Astrocyte (in vitro differentiated cells and primary cell): ENCODE measurements at regions not wholly inside any gene's neighbourhood (a gene's known extent, or its start where the extent isn't known, plus 50 kb on each side); places are given as distances from the start of the nearest gene placed in this dataset.

Experiments used
- CTCF ChIP-seq: IDR thresholded peaks from 2 replicates; pipeline ENCODE4 v1.5.1; 2011; ENCODE audit warnings: low read depth, mild to moderate bottlenecking, inconsistent platforms, low read length, moderate library complexity; ENCODE audit not compliant: insufficient read depth
- EZH2 ChIP-seq: IDR thresholded peaks from 2 replicates; pipeline ENCODE4 v1.6.1; 2012; ENCODE audit warnings: mild to moderate bottlenecking, low read length, inconsistent platforms; ENCODE audit not compliant: insufficient read depth

- no peak for TF ChIP-seq CTCF
- TF ChIP-seq EZH2: no peak
Measured at GRCh38 chr21:16563116-16563515, 833.3 kb downstream of the USP25 start.
